Endothelial cell of umbilical vein (primary cell): ENCODE measurements at regions not wholly inside any gene's neighbourhood (a gene's known extent, or its start where the extent isn't known, plus 50 kb on each side); places are given as distances from the start of the nearest gene placed in this dataset.

ENCODE experiments used
- BruUV-seq: library from RNA; stranded (reverse); fragments of 400-500 nt; replicated peaks from 2 replicates; lab custom pipeline; 2021; lab: Mats Ljungman, UMichigan
- CTCF ChIA-PET: fragments of 300-600, 350-600 bp; sonication (Branson Sonifier 250); formaldehyde crosslinking; loops from one replicate; lab custom pipeline; 2021; ENCODE audit warnings: antibody characterized with exemption, inconsistent platforms; lab: Charles Lee
- POLR2A ChIA-PET: fragments of 300-600, 350-600 bp; sonication (Branson Sonifier 250); formaldehyde crosslinking; loops from one replicate; lab custom pipeline; 2021; ENCODE audit warnings: antibody characterized with exemption, inconsistent platforms; lab: Charles Lee
- DNase-seq: peaks from one replicate; pipeline ENCODE4 v3.0.0-alpha.2; 2011; ENCODE audit warnings: low read depth, low spot score
- FAIRE-seq: peaks from 2 replicates; lab custom pipeline; 2011; peaks lifted over from hg19 to GRCh38; lab: Jason Lieb, UNC
- H2AFZ ChIP-seq: 2 replicates; pipeline ENCODE4 v1.6.0; 2012; ENCODE audit warnings: low read depth, low read length, control low read depth, inconsistent platforms
- H3K27ac ChIP-seq: 2 replicates; pipeline ENCODE4 v1.5.1; 2011; ENCODE audit warnings: low read depth, mild to moderate bottlenecking, control low read depth, low read length, moderate library complexity; ENCODE audit not compliant: insufficient read depth
- H3K27me3 ChIP-seq, 2 experiments: 2 replicates each; pipeline versions ENCODE4 v1.6.0 to v1.6.1; 2011; ENCODE audit warnings: low read length in 2 of 2, mixed read lengths in 1 of 2; ENCODE audit not compliant: control insufficient read depth in 2 of 2, insufficient read depth in 2 of 2
- H3K36me3 ChIP-seq, 2 experiments: 2 replicates in 1 of 2; 3 replicates in 1 of 2; pipeline ENCODE4 v1.5.1; 2011; ENCODE audit warnings: low read length in 2 of 2, mild to moderate bottlenecking in 1 of 2, moderate library complexity in 1 of 2; ENCODE audit not compliant: control insufficient read depth in 2 of 2, insufficient read depth in 2 of 2; ENCODE audit errors: extremely low read depth in 1 of 2
- H3K4me1 ChIP-seq: 3 replicates; pipeline ENCODE4 v1.5.1; 2011; ENCODE audit warnings: mild to moderate bottlenecking, low read length; ENCODE audit not compliant: control insufficient read depth, insufficient read depth; ENCODE audit errors: extremely low read depth
- H3K4me2 ChIP-seq: 2 replicates; pipeline ENCODE4 v1.6.1; 2011; ENCODE audit warnings: low read length, control low read depth, mixed read lengths; ENCODE audit not compliant: insufficient read depth
- H3K4me3 ChIP-seq, 3 experiments: fragments of 200-600 bp in 1 of 3; sonication (generic), shearing (Covaris generic) in 1 of 3; replicated peaks in 1 of 3; 2 replicates each; pipeline ENCODE4 v1.5.1; 2011 to 2016; ENCODE audit warnings: control low read depth in 3 of 3, low read length in 3 of 3, mild to moderate bottlenecking in 2 of 3, inconsistent platforms in 1 of 3, low read depth in 1 of 3, moderate library complexity in 1 of 3; ENCODE audit not compliant: insufficient read depth in 1 of 3
- H3K79me2 ChIP-seq: 2 replicates; pipeline ENCODE4 v1.6.0; 2012; ENCODE audit warnings: low read length, inconsistent platforms; ENCODE audit not compliant: control insufficient read depth, insufficient read depth
- H3K9ac ChIP-seq: replicated peaks from 2 replicates; pipeline ENCODE3; 2011; ENCODE audit warnings: low read length, control low read depth; ENCODE audit not compliant: insufficient read depth; ENCODE audit errors: extremely low read depth
- H3K9me1 ChIP-seq: replicated peaks from 3 replicates; pipeline ENCODE4 v1.6.0; 2011; ENCODE audit warnings: mild to moderate bottlenecking, low read length; ENCODE audit not compliant: control insufficient read depth, insufficient read depth; ENCODE audit errors: extremely low read depth
- H3K9me3 ChIP-seq: replicated peaks from 2 replicates; pipeline ENCODE4 v1.5.1; 2012; ENCODE audit warnings: low read length, inconsistent platforms; ENCODE audit not compliant: control insufficient read depth, insufficient read depth
- H4K20me1 ChIP-seq: replicated peaks from 2 replicates; pipeline ENCODE3; 2011; ENCODE audit warnings: mild to moderate bottlenecking, low read length; ENCODE audit not compliant: control insufficient read depth, insufficient read depth; ENCODE audit errors: extremely low read depth
- EZH2 ChIP-seq: IDR thresholded peaks from 2 replicates; pipeline ENCODE4 v1.6.1; 2012; ENCODE audit warnings: borderline replicate concordance, low read depth, mild to moderate bottlenecking, moderate library complexity, low read length, inconsistent platforms; ENCODE audit not compliant: severe bottlenecking
- FOS ChIP-seq: IDR thresholded peaks from 2 replicates; pipeline ENCODE4 v1.6.1; 2011; ENCODE audit warnings: mild to moderate bottlenecking, low read length, moderate library complexity, borderline replicate concordance; ENCODE audit not compliant: insufficient read depth
- GATA2 ChIP-seq: IDR thresholded peaks from 2 replicates; pipeline ENCODE4 v1.7.0; 2011; ENCODE audit warnings: low read depth, mild to moderate bottlenecking, moderate library complexity, mixed read lengths, low read length; ENCODE audit not compliant: insufficient read length, insufficient read depth
- JUN ChIP-seq: IDR thresholded peaks from 2 replicates; pipeline ENCODE4 v1.6.1; 2011; ENCODE audit warnings: borderline replicate concordance, low read depth; ENCODE audit not compliant: insufficient read length, insufficient read depth
- MYC ChIP-seq: IDR thresholded peaks from one replicate; pipeline ENCODE4 v1.6.1; 2011; ENCODE audit warnings: mild to moderate bottlenecking, low read depth, low read length
- POLR2A ChIP-seq: IDR thresholded peaks from 2 replicates; pipeline ENCODE4 v1.6.1; 2012; ENCODE audit warnings: low read depth, mild to moderate bottlenecking, control low read depth, low read length
- POLR2AphosphoS5 ChIP-seq: IDR thresholded peaks from 2 replicates; pipeline ENCODE4 v1.6.1; 2012; ENCODE audit warnings: low read depth, mild to moderate bottlenecking, control low read depth, low read length, moderate library complexity; ENCODE audit not compliant: insufficient read depth
- dilution Hi-C: fragments of 300-500 bp; cut with MboI; formaldehyde crosslinking; loops from one replicate; pipeline ENCODE4 v1.15.0; 2019; ENCODE audit warnings: low sequenced_read_pairs; ENCODE audit not compliant: extremely low pct_ligation_motif_present
- intact Hi-C: fragments of 100-400 bp; cut with micrococcal nuclease; formaldehyde crosslinking; loops from one replicate; pipeline ENCODE4 v1.10.0; 2022
- TF ChIP-seq, protein P1 (sequence below): IDR thresholded peaks from 2 replicates; pipeline ENCODE4 v1.6.1; 2011; ENCODE audit not compliant: insufficient read depth, insufficient read length

DNA sequence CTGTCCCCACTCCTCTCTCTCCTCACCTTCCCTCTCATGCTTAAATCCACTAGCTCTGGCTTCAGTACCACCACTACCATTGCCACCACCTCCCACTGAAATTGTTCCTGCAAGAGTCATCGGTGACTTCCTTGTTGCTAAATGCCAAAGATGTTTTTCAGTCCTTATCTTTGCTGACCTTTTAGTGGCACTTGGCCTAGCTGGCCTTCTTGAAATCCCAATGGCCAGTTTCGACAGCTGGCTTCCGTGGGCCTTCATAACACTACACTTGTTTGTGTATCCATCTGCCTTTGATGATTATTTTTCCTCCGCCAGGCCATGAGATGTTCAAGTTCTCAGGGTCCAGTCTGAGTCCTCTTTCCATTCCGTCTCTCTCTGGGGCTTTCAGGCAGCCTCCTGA, 118.2 kb upstream of the NANOS1 start:
- dilution Hi-C loops (no loop called here), intact Hi-C loops (no loop called here)
- H3K4me3 ChIP-seq: no peak overlapping the region
- peaks cover 8% of the 10 kb centered on the region in 2 experiments for H3K27me3 ChIP-seq
- no peaks in the 10 kb centered on the region for H3K9me1 ChIP-seq
- ChIA-PET CTCF (no interaction called here), POLR2A (no interaction called here)
- peak; percentile 28 for TF ChIP-seq FOS
- peak; percentile 45 for TF ChIP-seq POLR2AphosphoS5
- no peak for TF ChIP-seq MYC
- no peak for TF ChIP-seq EZH2
- TF ChIP-seq, protein P1, sequence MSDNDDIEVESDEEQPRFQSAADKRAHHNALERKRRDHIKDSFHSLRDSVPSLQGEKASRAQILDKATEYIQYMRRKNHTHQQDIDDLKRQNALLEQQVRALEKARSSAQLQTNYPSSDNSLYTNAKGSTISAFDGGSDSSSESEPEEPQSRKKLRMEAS: no peak
- peak; percentile 78 for TF ChIP-seq GATA2
- no peaks in the 10 kb centered on the region for H4K20me1 ChIP-seq
- H3K9me3 ChIP-seq: no peaks in the 10 kb centered on the region
- H3K4me2 ChIP-seq: no peak overlapping the region
- H3K27ac ChIP-seq: no peak overlapping the region
- H3K4me1 ChIP-seq: peaks cover 3% of the 10 kb centered on the region
- no peak overlapping the region for H3K9ac ChIP-seq
- FAIRE-seq: peak; percentile 62
- H3K79me2 ChIP-seq: no peaks in the 10 kb centered on the region
- DNase-seq: peak; percentile 12
- BruUV-seq: no TSS peak
- H3K36me3 ChIP-seq: no peaks in the 10 kb centered on the region
- H2AFZ ChIP-seq: no peak overlapping the region

DNA sequence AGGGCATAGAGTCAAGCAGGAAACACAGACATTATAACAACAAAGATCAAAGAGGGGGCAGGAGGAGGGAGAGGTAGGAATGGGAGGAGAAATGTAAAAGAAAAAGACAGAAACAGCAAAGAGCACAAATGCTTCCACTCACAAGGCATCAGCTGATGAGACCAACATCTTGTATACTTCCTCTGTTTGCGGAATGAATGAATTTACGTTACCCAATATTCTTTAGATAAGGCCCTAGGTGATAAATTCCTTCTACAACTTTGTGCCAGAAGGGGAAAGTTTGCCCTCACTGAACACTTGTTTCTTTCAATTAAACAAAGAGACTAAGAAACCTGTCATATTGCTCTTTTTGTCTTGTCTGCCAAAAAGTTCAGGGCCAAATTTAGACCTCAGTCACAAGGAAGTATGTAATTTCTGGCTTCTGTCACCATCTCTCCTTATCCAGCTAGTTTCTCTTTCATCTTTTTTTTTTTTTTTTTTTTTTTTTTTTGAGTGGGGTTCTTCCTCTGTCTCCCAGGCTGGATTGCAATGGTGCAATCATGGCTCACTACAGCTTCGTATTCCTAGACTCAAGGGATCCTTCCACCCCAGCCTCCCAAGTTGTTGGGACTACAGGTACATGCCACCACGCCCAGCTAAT, 116.4 kb upstream of the NANOS1 start:
- Histone ChIP-seq H3K9me1 (no peaks in the 10 kb centered on the region), H3K27me3 (peaks cover 8% of the 10 kb centered on the region in 2 experiments), H3K79me2 (no peaks in the 10 kb centered on the region), H3K9ac (no peak overlapping the region), H3K36me3 (no peaks in the 10 kb centered on the region), H3K4me3 (no peak overlapping the region), H2AFZ (no peak overlapping the region), H3K4me2 (no peak overlapping the region), H3K9me3 (no peaks in the 10 kb centered on the region), H3K4me1 (peaks cover 3% of the 10 kb centered on the region), H3K27ac (no peak overlapping the region), H4K20me1 (no peaks in the 10 kb centered on the region)
- no TSS peak for BruUV-seq
- POLR2A ChIA-PET: no interaction called here
- FAIRE-seq (no peak), DNase-seq (no peak)
- intact Hi-C loops (no loop called here), dilution Hi-C loops (no loop called here)
- CTCF ChIA-PET: interaction anchor here (0.6 kb wide), 1 partner anchor 40 kb away, joined by 3 read pairs; no protein-coding TSS in a partner anchor
- TF ChIP-seq POLR2AphosphoS5 (no peak), JUN (no peak), EZH2 (no peak), GATA2 (no peak), FOS (no peak), POLR2A (no peak), MYC (no peak)
